HG02840 (cell line): ENCODE measurements at regions not wholly inside any gene's neighbourhood (a gene's known extent, or its start where the extent isn't known, plus 50 kb on each side); places are given as distances from the start of the nearest gene placed in this dataset.
"Not testable (repeated sequence)": the region's sequence is repeated elsewhere in the genome, so short reads cannot be mapped to it uniquely, and the experiment has no call there.

Source experiments
- ATAC-seq: cut with Tn5 transposase; IDR thresholded peaks from one replicate; pipeline ENCODE4 v1.9.1; 2021; ENCODE audit warnings: mild to moderate bottlenecking, moderate library complexity, moderate number of reproducible peaks; ENCODE audit not compliant: unreplicated experiment, low FRiP score

DNA sequence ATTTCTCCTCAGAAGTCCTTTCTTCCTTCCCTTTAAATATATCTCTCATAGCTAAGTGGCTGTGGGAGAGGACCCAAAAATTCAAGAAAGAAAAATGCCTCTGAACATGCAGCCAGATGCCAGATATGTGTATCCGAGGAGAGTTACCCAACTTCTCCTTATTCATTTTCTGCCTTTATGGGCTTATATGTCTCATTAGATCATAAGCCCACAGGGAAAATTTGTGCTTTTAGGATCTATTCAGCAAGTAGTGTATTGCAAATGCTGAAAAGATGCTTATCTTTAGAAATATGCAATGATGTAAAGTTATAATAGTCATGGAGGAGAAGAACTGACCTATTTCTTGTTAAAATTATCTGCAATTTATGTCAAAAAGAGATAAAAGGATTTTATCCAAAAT, 371.8 kb upstream of the NOCT start:
- no peak for ATAC-seq

DNA sequence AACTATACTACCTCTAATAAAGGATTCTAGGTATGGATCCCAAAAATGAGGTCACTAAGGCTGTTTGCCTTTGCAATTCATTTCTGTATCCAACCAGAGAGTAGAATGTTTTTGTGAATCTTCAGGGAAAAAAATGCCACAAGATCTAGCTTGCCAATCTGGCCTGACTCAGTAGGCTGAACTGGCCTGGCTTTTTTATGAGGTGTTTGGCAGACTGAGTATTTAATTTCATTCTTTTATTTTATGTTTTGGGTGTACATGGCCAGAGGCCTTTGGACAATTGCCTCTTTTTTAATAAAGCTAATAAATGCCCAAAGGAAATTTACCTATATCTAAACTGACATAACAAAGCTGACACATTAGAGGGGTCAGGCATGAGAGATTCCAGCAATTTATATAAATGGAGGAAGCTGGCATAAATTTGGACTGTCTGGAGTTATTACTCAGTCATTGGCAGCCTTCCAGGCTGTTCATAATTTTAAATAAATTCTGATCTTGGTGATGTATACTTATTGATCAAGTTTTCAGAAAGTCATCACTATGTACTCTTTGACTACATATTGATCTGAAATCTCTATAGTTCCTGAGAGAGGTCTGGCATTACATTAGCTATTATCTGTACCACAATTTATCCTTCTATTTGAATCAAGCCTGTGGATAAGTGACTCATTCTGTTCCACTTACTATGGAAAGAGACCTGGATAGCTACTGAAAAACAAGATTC, 376.4 kb upstream of the NOCT start:
- no peak for ATAC-seq

DNA sequence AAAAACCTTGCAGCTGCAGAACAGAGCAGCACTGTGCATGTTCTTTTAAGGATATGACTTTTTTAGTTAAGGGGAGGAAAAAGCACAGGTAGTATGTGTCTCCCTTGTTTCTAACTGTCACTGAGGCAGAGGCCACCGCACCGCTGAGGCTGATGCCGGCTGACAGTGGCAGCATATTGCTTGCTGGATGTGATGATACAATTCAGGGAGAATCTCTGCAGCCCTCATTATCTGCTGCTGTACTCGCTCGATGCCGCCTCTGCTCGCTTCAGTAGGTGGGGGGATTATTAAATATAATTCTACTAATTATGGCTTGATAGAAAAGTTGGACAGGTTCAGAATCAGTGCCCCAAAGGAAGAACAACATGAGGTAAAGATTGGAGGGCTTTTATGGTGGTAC, 378.8 kb upstream of the NOCT start:
- no peak for ATAC-seq

DNA sequence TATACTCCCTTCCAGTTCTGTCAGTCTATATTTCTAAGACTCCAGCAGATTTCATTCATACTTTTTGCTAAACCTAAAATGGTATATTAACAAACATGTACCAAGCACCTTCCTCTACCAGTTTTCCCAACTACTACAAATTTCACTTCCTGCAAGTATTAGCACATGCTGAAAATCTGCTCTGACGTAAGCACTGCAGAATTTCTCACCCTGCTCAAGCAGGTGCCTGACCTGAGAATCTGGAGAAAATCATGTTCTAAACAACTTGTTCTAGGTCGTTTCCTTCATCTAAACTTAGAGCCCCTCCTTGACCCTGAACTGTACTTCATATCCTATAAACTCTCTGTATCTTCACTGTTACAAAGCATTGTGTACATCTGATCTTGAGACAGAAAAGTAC, 380.7 kb upstream of the NOCT start:
- no peak for ATAC-seq

DNA sequence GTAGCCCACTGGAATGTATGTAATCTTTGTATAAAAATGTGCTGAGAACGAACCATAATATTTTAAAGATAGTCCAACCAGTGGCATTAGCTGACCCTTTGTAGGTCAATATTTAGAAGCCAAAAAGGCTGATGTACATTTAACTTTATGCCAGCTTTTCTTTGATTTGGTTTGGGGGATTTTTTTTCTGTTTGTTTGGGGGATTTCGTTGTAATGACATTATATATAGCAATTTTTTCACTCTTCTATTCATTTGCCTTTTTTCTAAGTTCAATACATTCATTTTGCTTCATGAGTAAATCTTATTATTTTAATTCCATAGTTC, 382.0 kb upstream of the NOCT start:
- ATAC-seq: no peak

DNA sequence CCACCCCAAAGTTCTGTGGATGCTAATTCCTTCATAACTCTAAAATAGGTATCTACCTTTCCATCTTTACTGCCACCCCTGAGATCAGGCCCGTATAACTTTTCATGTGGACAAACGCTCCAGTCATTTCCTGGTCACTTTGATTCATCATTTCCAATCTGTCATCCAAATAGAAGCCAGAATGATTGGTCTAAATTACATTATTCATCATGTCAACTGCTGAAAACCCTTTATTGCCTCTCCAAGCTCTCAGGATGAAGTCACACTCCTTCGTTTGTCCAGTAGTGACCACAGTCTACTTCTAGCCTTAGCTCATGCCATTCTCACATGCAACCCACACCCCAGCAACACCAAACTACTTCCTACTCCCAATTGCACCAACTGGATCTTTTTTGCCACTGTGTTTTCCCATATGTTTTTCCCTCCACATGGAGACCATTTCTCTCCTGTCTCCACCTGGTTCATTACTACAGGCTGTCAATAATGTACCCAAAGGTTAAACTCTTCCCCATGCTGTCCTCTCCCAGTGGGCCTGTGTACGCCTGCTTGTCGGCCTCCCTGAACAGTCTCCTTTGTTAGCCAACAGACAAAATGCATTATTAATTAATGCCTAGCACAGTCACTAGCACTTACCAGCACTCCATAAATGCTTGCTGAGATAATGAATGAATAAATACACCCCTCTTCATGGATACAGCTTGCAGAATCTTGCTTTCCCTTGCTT, 382.6 kb upstream of the NOCT start:
- ATAC-seq: no peak

DNA sequence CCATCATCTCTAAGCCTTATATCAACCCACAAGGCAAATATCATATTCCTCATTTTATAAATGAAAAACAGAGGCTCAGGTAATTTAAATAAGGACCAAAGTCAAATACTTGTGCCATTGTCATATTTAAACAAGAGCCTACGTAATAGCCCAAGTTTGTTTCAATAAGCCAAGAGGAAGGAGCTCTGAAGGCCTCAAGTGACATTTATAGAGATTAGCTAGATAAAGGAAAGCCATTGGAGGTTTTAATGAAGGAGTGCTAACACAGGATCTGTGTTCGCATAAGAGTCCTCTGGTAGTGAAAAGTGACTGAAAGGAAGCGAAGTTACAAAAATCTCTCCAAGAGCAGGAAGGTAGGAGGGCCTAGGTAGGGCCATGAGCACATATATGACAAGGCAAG, 384.9 kb upstream of the NOCT start:
- no peak for ATAC-seq

DNA sequence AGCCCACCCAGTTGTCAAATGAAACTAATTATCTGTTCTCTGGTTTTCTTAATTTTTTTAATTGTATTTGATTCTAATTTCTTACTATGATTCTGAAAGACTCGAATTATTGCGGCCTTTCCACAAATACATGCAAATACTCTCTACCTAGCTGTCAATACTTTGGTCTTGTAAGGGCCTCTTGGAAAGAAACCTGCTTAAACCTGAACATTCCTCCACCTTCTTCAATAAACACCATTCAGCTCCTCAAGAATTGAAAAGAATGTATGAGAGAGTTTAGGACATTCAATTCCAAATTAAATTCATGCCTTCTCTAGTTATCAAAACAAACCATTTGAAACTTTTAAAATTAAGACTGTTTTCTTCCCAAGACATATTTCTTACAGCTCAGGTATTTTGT, 385.9 kb upstream of the NOCT start:
- no peak for ATAC-seq

DNA sequence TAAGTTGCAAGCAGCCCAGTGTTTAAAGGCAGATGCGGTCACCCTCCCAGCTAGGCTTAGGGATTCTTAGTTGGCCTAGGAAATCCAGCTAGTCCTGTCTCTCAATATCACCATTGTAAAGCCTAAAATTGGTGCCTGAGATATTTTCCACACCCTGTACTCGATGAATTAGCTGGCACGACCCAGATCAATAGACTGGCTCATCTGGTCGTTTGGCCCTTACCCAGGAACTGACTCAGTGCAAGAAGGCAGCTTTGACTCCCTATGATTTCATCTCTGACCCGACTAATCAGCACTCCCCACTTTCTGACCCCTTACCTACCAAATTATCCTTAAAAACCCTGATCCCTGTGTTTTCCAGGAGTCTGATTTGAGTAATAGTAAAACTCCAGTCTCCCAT, 384.9 kb upstream of the SLC7A11 start:
- ATAC-seq: no peak

DNA sequence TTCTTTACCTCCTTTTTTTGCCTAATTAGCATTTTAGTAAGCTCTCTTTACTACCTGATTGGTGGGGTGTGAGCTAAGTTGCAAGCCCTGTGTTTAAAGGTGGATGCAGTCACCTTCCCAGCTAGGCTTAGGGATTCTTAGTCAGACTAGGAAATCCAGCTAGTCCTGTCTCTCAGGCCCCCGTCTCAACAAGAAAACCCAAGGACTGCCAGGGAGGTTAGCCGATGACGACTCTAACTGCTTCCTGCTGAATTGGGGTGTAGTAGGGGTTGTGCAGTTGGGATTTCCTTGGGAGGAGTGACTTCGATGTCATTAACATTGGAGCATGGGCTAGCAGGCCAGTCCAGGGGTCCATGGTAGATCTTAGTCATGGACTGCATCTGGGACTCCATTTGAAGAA, 380.2 kb upstream of the SLC7A11 start:
- ATAC-seq: not testable (repeated sequence)

DNA sequence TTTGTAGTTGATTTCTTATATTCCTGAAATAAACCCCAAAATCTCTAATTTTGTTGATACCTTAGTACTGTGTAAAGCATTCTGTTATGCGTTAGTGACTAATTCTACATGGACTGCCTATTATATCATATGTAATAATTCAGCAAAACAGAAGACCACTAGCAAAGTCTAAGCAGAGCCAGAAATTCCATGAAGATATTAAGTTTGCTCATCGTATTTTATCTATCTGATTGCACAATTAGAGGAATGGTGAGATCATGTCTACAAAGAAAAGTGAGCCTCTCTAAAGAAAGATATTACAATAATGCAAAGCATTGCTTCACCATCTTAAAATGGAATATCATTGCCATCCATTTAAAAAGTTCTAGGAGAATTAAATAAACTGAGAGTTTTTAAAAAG, 374.6 kb upstream of the SLC7A11 start:
- ATAC-seq: no peak

DNA sequence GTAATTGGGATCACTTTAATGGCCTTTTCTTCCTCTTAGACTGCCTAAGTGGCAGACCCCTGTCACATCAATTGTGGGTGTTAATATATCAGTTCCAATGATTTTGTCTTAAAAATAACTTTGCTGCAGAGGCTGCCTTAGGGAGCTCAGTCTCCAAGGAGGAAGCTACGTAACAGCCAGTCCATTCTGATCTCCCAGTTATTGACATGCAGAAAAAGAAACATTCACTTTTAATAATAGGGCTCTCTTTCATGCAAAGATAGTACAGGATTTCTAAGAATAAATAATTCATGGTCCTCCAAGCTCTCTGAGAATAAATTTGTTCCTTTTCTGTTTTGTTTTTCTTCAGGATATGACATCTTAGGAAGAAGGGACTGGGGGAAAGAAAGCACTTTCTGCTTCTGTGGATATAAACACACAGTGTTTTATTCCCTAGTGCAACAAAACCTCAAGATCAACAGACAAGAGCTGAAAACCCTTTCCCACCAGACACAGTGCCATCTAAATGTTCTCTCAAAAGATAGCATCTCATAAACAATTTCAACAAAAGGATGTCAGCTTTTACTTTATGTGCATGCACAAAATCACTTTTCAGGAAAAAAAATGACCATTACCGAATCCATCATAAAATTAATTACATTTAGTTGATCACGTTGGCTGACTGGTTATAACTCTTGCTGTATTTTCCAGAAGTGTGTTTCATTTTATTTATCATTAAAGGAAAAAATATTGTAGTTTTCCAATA, 372.4 kb upstream of the SLC7A11 start:
- ATAC-seq: no peak

DNA sequence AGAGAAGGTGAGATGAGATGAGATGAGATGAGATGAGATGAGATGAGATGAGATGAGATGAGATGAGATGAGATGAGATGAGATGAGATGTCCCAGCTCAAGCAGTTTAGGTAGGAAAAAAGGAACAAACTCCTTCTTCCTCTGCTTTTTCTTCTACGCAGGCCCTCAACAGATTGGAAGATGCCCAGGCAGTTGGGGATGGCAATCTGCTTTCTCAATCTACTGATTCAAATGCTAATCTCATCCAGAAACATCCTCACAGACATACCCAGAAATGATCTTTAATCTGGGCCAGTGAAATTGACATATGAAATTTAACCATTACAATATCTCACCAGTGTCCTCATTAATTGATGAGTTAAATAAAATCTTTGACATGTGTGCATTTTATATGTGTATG, 370.3 kb upstream of the SLC7A11 start:
- ATAC-seq: no peak

DNA sequence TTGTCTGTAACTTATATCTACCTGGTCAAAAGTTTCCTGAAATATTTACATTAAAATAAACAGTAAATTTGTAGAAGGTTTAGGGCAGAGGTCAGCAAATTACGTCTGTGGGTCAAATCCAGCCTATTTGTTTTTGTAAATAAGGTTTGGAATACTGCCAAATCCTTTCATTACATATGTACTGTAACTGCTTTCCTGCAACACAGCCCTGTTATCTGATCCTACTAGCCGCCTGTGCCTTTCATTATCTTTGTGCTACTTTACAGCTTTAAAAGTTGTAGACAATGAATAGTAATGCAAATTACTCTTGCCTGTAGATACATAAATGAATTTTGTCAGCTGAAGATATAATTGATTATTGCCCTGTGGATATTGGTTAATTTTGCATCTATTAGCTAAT, 369.6 kb upstream of the SLC7A11 start:
- no peak for ATAC-seq

DNA sequence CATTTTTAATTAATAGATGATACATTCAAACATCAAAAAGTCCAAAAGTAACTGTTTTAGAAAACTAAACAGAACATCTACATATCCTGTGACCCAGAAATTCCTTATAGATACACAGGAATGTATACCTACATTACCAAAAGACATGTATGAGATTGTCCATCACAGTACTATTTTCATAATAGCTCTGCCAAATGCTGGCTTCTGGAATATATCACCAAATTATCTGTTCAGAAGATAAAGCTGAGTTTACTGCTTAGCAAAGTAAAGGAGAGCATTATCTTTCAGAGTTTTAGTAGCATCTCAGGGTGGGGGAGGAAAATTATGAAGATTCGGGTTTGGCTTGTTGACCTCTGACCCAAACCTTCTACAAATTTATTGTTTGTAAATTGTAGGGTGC, 368.9 kb upstream of the SLC7A11 start:
- ATAC-seq: no peak

DNA sequence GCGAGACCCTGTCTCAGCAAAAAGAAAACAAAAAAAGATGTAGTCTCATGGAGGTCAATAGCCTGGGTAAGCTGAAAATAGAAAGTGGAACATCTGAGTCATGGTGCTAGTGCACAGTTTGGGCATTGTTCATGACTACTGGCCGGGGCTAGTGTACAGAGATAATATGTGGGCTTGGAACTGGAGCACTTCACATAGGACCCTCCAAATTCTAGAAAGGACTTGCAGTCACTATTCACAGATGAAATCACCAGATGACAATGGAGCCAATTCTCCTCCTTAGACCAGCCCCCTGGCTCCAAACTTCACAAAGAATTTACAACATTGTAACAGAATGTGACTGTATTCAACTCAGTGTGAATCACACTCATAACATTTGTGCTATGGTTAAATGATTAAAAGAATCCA, 367.8 kb upstream of the SLC7A11 start:
- ATAC-seq: no peak

DNA sequence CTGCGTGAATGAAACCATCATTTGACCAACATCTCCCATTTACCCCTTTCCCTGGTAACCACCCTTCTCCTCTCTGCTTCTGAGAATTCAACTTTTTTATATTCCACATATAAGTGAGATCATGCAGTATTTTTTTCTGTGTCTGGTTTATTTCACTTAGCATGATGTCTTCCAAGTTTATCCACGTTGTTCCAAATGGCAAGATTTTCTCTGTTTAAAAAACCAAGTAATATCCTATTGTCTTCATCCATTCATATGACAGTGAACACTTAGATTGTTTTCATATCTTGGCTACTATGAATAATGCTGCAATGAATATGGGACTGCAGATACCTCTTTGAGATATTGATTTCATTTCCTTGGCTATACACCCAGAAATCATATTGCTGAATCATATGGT, 362.4 kb upstream of the SLC7A11 start:
- no peak for ATAC-seq

DNA sequence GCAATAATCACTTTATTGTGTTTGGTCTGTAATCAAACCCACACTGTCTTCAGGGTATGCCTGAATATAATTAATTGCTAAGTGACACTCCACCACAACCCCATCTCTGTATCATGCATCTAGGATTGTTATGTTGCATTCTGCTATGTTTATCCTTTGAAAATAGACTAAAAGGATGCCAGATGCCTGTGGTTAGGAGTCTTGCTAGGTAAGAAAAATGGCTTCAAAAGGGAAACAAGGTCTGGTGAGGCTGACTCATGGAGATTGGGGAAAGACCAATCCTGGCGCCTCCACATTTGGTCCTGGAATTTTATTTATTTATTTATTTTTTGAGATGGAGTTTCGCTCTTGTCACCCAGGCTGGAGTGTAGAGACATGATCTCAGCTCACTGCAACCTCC, 360.5 kb upstream of the SLC7A11 start:
- ATAC-seq: no peak

DNA sequence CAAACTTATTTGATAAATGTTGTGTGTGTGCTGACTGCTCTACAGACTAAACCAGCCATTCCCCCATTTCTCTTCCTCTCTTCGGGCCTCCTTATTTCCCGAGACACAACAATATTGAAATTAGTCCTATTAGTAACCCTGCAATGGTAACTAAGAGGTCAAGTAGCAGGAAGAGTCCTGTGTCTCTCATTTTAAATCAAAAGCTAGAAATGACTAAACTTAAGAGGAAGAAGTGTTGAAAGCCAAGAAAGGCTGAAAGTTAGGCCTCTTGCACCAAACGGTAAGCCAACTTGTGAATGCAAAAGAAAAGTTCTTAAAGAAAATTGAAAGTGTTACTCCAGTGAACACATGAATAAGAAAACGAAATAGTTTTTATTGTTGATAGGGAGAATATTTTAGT, 357.8 kb upstream of the SLC7A11 start:
- no peak for ATAC-seq

DNA sequence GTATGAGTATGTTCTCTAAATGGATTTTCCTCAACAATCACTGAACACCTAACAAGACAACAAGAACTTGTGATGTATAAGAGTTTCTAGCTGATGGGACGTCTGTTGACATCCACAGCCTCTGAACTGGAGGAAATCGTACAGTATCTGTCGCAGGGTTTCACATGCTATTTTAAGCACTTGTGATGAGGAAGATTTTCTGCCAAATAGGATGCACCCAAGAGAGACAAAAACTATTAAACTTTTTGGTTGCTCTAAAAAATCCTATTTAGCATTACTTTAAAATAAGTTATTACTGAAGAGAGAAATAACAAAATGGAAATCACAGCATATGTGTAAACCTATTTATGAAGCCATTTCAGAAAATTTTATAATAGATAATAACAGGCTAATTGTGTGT, 356.1 kb upstream of the SLC7A11 start:
- ATAC-seq: no peak

DNA sequence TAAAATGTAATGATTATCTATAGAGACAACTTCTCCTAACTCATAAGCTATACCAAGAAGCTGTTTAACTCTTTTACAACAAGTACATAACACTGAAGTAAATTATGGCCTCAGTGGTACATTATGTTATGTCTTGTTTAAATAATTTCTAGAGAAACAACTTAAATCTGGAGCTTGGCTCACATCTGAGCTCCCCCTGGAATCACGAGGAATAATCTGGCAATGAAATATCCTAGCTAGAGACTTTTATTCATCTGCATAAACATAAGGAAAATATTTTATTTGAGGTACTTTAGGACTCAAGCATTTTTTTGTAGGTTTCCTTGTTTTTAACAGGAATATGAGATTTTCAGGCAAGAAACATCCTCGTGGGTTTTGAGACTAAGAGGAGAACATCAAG, 354.7 kb upstream of the SLC7A11 start:
- ATAC-seq: no peak
